IMR-90 (cell line): ENCODE measurements at regions not wholly inside any gene's neighbourhood (a gene's known extent, or its start where the extent isn't known, plus 50 kb on each side); places are given as distances from the start of the nearest gene placed in this dataset.

ENCODE experiments used
- ATAC-seq: fragments of 200-7000 bp; cut with Tn5 transposase; 2 replicates; pipeline ENCODE4 v1.9.1; 2020; ENCODE audit warnings: low read depth, mild to moderate bottlenecking, moderate library complexity
- BruUV-seq: library from RNA; stranded (reverse); fragments of 400-500 nt; replicated peaks from 2 replicates; lab custom pipeline; 2021; lab: Mats Ljungman, UMichigan
- CTCF ChIA-PET: fragments of 300-600 bp; formaldehyde crosslinking; extraction: SDS; loops from one replicate; lab custom pipeline; 2021; ENCODE audit warnings: antibody characterized with exemption; lab: Yijun Ruan, JAX
- POLR2A ChIA-PET: fragments of 300-600 bp; sonication (Branson Sonifier 250); formaldehyde crosslinking; loops from one replicate; lab custom pipeline; 2022; ENCODE audit warnings: antibody characterized with exemption; ENCODE audit not compliant: unreplicated experiment; lab: Charles Lee
- DNase-seq: peaks from one replicate; pipeline ENCODE4 v3.0.0; 2013
- H2AFZ ChIP-seq: replicated peaks from 2 replicates; pipeline ENCODE3; 2013; ENCODE audit warnings: low read length, mild to moderate bottlenecking; ENCODE audit not compliant: poor library complexity
- H2AK5ac ChIP-seq: 2 replicates; pipeline ENCODE4 v1.6.1; 2013; ENCODE audit warnings: low read depth, low read length, inconsistent platforms
- H2AK9ac ChIP-seq: replicated peaks from 2 replicates; pipeline ENCODE3; 2013; ENCODE audit warnings: mild to moderate bottlenecking, low read depth, low read length, moderate library complexity; ENCODE audit not compliant: poor library complexity
- H2BK120ac ChIP-seq: 2 replicates; pipeline ENCODE4 v1.6.1; 2013; ENCODE audit warnings: low read depth, low read length, inconsistent platforms
- H2BK15ac ChIP-seq: 3 replicates; pipeline ENCODE4 v1.6.1; 2013; ENCODE audit warnings: low read depth, low read length, inconsistent platforms
- H2BK20ac ChIP-seq: 2 replicates; pipeline ENCODE4 v1.6.1; 2013; ENCODE audit warnings: low read depth, mild to moderate bottlenecking, inconsistent platforms, low read length, moderate library complexity
- H2BK5ac ChIP-seq: 2 replicates; pipeline ENCODE4 v1.6.1; 2013; ENCODE audit warnings: mild to moderate bottlenecking, low read depth, low read length, inconsistent platforms; ENCODE audit not compliant: poor library complexity, severe bottlenecking
- H3K14ac ChIP-seq: replicated peaks from 2 replicates; pipeline ENCODE4 v1.6.1; 2013; ENCODE audit warnings: low read depth, low read length, inconsistent platforms
- H3K18ac ChIP-seq: 2 replicates; pipeline ENCODE4 v1.6.1; 2013; ENCODE audit warnings: low read depth, low read length, control low read depth
- H3K23ac ChIP-seq: 2 replicates; pipeline ENCODE4 v1.6.1; 2013; ENCODE audit warnings: low read depth, low read length, inconsistent platforms
- H3K27ac ChIP-seq: 2 replicates; pipeline ENCODE4 v1.5.1; 2013; ENCODE audit warnings: mild to moderate bottlenecking, control low read depth, low read length; ENCODE audit not compliant: insufficient read depth
- H3K27me3 ChIP-seq: 2 replicates; pipeline ENCODE4 v1.6.1; 2013; ENCODE audit warnings: low read length; ENCODE audit not compliant: control insufficient read depth, insufficient read depth
- H3K36me3 ChIP-seq: 2 replicates; pipeline ENCODE4 v1.6.1; 2013; ENCODE audit warnings: low read length, mixed read lengths; ENCODE audit not compliant: control insufficient read depth, insufficient read depth
- H3K4ac ChIP-seq: 2 replicates; pipeline ENCODE4 v1.6.1; 2013; ENCODE audit warnings: low read depth, low read length, inconsistent platforms
- H3K4me1 ChIP-seq: 2 replicates; pipeline ENCODE4 v1.6.1; 2013; ENCODE audit warnings: low read length, mixed read lengths; ENCODE audit not compliant: control insufficient read depth, insufficient read depth
- H3K4me2 ChIP-seq: 2 replicates; pipeline ENCODE4 v1.6.1; 2013; ENCODE audit warnings: low read depth, mild to moderate bottlenecking, control low read depth, low read length, moderate library complexity
- H3K4me3 ChIP-seq: 2 replicates; pipeline ENCODE4 v1.5.1; 2013; ENCODE audit warnings: low read depth, mild to moderate bottlenecking, control low read depth, low read length, moderate library complexity; ENCODE audit not compliant: insufficient read depth
- H3K56ac ChIP-seq: 2 replicates; pipeline ENCODE4 v1.6.1; 2013; ENCODE audit warnings: low read length, inconsistent platforms; ENCODE audit not compliant: insufficient read depth; ENCODE audit errors: extremely low read depth
- H3K79me1 ChIP-seq, 2 experiments: 2 replicates each; pipeline ENCODE4 v1.6.1; 2013; ENCODE audit warnings: low read length in 2 of 2, inconsistent platforms in 1 of 2, low read depth in 1 of 2
- H3K9ac ChIP-seq: 2 replicates; pipeline ENCODE4 v1.6.1; 2013; ENCODE audit warnings: low read depth, low read length, control low read depth
- H3K9me1 ChIP-seq: 2 replicates; pipeline ENCODE4 v1.6.1; 2013; ENCODE audit warnings: low read length, inconsistent platforms; ENCODE audit not compliant: insufficient read depth
- H3K9me3 ChIP-seq: 2 replicates; pipeline ENCODE4 v1.6.1; 2013; ENCODE audit warnings: low read length; ENCODE audit not compliant: control insufficient read depth, insufficient read depth
- H4K20me1 ChIP-seq: 2 replicates; pipeline ENCODE4 v1.6.1; 2013; ENCODE audit warnings: low read length, inconsistent platforms; ENCODE audit not compliant: insufficient read depth
- H4K5ac ChIP-seq: 2 replicates; pipeline ENCODE4 v1.6.1; 2013; ENCODE audit warnings: mild to moderate bottlenecking, low read depth, low read length, control low read depth
- H4K8ac ChIP-seq, 2 experiments: 2 replicates each; pipeline ENCODE4 v1.6.1; 2013; ENCODE audit warnings: low read depth in 2 of 2, low read length in 2 of 2, control low read depth in 1 of 2, inconsistent platforms in 1 of 2
- H4K91ac ChIP-seq: 2 replicates; pipeline ENCODE4 v1.6.1; 2013; ENCODE audit warnings: low read depth, low read length, inconsistent platforms; ENCODE audit not compliant: insufficient read depth
- MAFK ChIP-seq: IDR thresholded peaks from 2 replicates; pipeline ENCODE4 v1.6.1; 2012; ENCODE audit warnings: low read depth, low read length, improper control_type of control experiment
- MXI1 ChIP-seq: IDR thresholded peaks from 2 replicates; pipeline ENCODE4 v1.6.1; 2012; ENCODE audit warnings: low read depth, mild to moderate bottlenecking, low read length, moderate library complexity, borderline replicate concordance
- RAD21 ChIP-seq: IDR thresholded peaks from 2 replicates; pipeline ENCODE4 v1.6.1; 2012; ENCODE audit warnings: low read length, improper control_type of control experiment
- RFX5 ChIP-seq: IDR thresholded peaks from 2 replicates; pipeline ENCODE4 v1.8.0; 2012; ENCODE audit warnings: low read depth, mild to moderate bottlenecking, low read length, moderate library complexity
- WGBS, 2 experiments: methylation state at CpG; one replicate each; pipeline versions ENCODE4 v1.1.5 to v1.1.7; 2013; ENCODE audit warnings: missing lambda C conversion rate in 2 of 2; ENCODE audit not compliant: insufficient read length in 1 of 2; ENCODE audit errors: extremely low coverage in 2 of 2; 5-methylcytosine and 5-hydroxymethylcytosine counted together
- dilution Hi-C: fragments of 300-500 bp; cut with HindIII; formaldehyde crosslinking; loops from one replicate; pipeline ENCODE4 v1.14.3; 2018; ENCODE audit warnings: low sequenced_read_pairs; ENCODE audit not compliant: unreplicated experiment
- in situ Hi-C: fragments of 300-500 bp; cut with MboI; formaldehyde crosslinking; loops from 3 replicates; pipeline ENCODE4 v1.14.3; 2019; ENCODE audit warnings: low sequenced_read_pairs, inconsistent platforms, mixed read lengths
- intact Hi-C: fragments of 100-400 bp; cut with micrococcal nuclease; formaldehyde crosslinking; loops from 2 replicates; pipeline ENCODE4 v1.10.0; 2022
- TF ChIP-seq, protein P1 (sequence below): fragments of 150-350 bp; IDR thresholded peaks from 2 replicates; pipeline ENCODE4 v1.6.1; 2017; ENCODE audit warnings: mild to moderate bottlenecking, antibody characterized with exemption, low read length, low read depth

GRCh38 chr7:125664625-125665024 is 735.0 kb upstream of the POT1 start:
- Histone ChIP-seq H3K9me1 (no peaks in the 10 kb centered on the region), H3K27me3 (no peaks in the 10 kb centered on the region), H4K91ac (no peak overlapping the region), H3K9ac (no peak overlapping the region), H3K23ac (no peak overlapping the region), H4K5ac (no peak overlapping the region), H3K4ac (no peak overlapping the region), H3K4me1 (no peaks in the 10 kb centered on the region), H3K4me2 (no peak overlapping the region), H2BK20ac (no peak overlapping the region), H3K14ac (no peak overlapping the region), H3K27ac (no peak overlapping the region), H2BK5ac (no peak overlapping the region), H3K56ac (no peak overlapping the region), H2AFZ (no peak overlapping the region), H3K9me3 (peaks cover 7% of the 10 kb centered on the region), H3K18ac (no peak overlapping the region), H2BK120ac (no peak overlapping the region), H2AK5ac (no peak overlapping the region), H3K79me1 (no peaks in the 10 kb centered on the region), H4K20me1 (no peaks in the 10 kb centered on the region), H3K4me3 (no peak overlapping the region), H3K36me3 (no peaks in the 10 kb centered on the region), H2AK9ac (no peak overlapping the region), H2BK15ac (no peak overlapping the region), H4K8ac (no peak overlapping the region)
- CTCF ChIA-PET: no interaction called here
- dilution Hi-C loops: no loop called here
- ATAC-seq: no peak
- DNase-seq: no peak
- in situ Hi-C loops: no loop called here
- BruUV-seq: no TSS peak
- TF ChIP-seq, protein P1, sequence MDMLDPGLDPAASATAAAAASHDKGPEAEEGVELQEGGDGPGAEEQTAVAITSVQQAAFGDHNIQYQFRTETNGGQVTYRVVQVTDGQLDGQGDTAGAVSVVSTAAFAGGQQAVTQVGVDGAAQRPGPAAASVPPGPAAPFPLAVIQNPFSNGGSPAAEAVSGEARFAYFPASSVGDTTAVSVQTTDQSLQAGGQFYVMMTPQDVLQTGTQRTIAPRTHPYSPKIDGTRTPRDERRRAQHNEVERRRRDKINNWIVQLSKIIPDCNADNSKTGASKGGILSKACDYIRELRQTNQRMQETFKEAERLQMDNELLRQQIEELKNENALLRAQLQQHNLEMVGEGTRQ: no peak
- TF ChIP-seq RFX5 (no peak), MAFK (no peak), RAD21 (no peak), MXI1 (no peak)
- POLR2A ChIA-PET: no interaction called here
- no CpG with 5 or more reads among the region's 1 CpG for WGBS, 2 experiments
- intact Hi-C loops: no loop called here
